OCI-LY3 (cell line): ENCODE measurements at regions not wholly inside any gene's neighbourhood (a gene's known extent, or its start where the extent isn't known, plus 50 kb on each side); places are given as distances from the start of the nearest gene placed in this dataset.

Experiments used
- CTCF ChIP-seq: fragments of 200-600, 300-600 bp; sonication (generic); IDR thresholded peaks from 2 replicates; pipeline ENCODE4 v1.5.1; 2014; ENCODE audit warnings: antibody characterized with exemption, low read length, low read depth
- EZH2phosphoT487 ChIP-seq: fragments of 200-600 bp; shearing (Covaris generic); IDR thresholded peaks from 2 replicates; pipeline ENCODE4 v1.6.1; 2018; ENCODE audit warnings: antibody characterized with exemption, mixed run types, low read depth

GRCh38 chr2:103218516-103218915 is 456.7 kb downstream of the TMEM182 start:
- TF ChIP-seq CTCF (no peak), EZH2phosphoT487 (no peak)
